Gastroesophageal sphincter (tissue), 4 donors: ENCODE measurements at regions not wholly inside any gene's neighbourhood (a gene's known extent, or its start where the extent isn't known, plus 50 kb on each side); places are given as distances from the start of the nearest gene placed in this dataset.

Experiments
- ATAC-seq: fragments of 150-250 bp; one replicate; pipeline ENCODE4 v1.9.1; 2016; ENCODE audit warnings: mild to moderate bottlenecking, moderate library complexity
- H3K27ac ChIP-seq, 4 donors: fragments of 200-600 bp; sonication (generic) in 3 of 4; 1 replicate in 3 of 4; 2 replicates in 1 of 4; pipeline ENCODE4 v1.5.1; 2016 to 2019
- H3K27me3 ChIP-seq: fragments of 200-600 bp; sonication (generic); one replicate; pipeline ENCODE4 v1.5.1; 2019
- H3K36me3 ChIP-seq, 2 donors: fragments of 200-600 bp; sonication (generic); one replicate each; pipeline ENCODE4 v1.5.1; 2019; ENCODE audit warnings: control low read depth in 1 of 2
- H3K4me1 ChIP-seq, 3 donors: fragments of 200-600 bp; sonication (generic); 1 replicate in 2 of 3; 2 replicates in 1 of 3; pipeline ENCODE4 v1.5.1; 2016 to 2019; ENCODE audit warnings: control low read depth in 2 of 3
- H3K4me3 ChIP-seq, 2 donors: fragments of 200-600 bp; sonication (generic); one replicate each; pipeline ENCODE4 v1.5.1; 2019; ENCODE audit warnings: mild to moderate bottlenecking in 1 of 2, moderate library complexity in 1 of 2
- H3K9me3 ChIP-seq, 3 donors: fragments of 200-600 bp; sonication (generic); one replicate each; pipeline ENCODE4 v1.5.1; 2017 to 2019; ENCODE audit warnings: control low read depth in 2 of 3
- EP300 ChIP-seq: sonication (generic); formaldehyde crosslinking; IDR thresholded peaks from one replicate; pipeline ENCODE4 v1.6.1; 2017; ENCODE audit warnings: antibody characterized with exemption, mild to moderate bottlenecking
- POLR2A ChIP-seq, 2 donors: fragments of 450-650 bp; IDR thresholded peaks; one replicate each; pipeline ENCODE4 v1.6.1; 2017; ENCODE audit warnings: antibody characterized with exemption in 2 of 2, mild to moderate bottlenecking in 2 of 2, moderate library complexity in 1 of 2
- POLR2AphosphoS5 ChIP-seq: sonication (generic); formaldehyde crosslinking; IDR thresholded peaks from one replicate; pipeline ENCODE4 v1.6.1; 2017; ENCODE audit warnings: antibody characterized with exemption
- WGBS, 2 donors: methylation state at CpG; one replicate each; pipeline ENCODE4 v1.1.5; 2018; ENCODE audit warnings: low coverage in 1 of 2; 5-methylcytosine and 5-hydroxymethylcytosine counted together
- TF ChIP-seq, protein P1 (sequence below), 4 experiments: fragments of 200-600 bp in 2 of 4; fragments of 450-650 bp in 2 of 4; sonication (generic) in 1 of 4; IDR thresholded peaks; one replicate each; pipeline ENCODE4 v1.5.1; 2017 to 2019; ENCODE audit warnings: antibody characterized with exemption in 4 of 4, mild to moderate bottlenecking in 2 of 4, moderate library complexity in 2 of 4

DNA sequence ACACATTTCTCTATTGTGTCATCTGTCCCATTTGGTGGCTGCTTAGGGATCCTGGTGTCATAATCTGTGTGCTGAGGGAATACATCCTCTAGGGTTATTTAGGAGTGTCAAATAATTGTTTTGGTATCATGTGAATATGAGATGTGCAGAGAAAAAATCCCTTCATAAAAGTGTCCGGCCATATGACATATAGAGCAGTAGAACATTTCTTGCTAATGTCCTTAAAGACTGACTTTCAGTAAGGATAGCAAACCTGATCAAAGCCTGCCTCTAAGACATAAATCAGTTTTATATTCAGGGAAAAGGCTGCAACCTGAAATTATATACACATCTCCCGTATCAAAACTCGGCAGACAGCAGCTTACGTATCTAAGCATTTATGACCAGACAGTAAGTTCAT, 211.6 kb downstream of the ADAM29 start:
- TF ChIP-seq EP300 (no peak), POLR2A (IDR thresholded peaks at IDR 0.05) (no peak), POLR2AphosphoS5 (no peak)
- TF ChIP-seq, protein P1, sequence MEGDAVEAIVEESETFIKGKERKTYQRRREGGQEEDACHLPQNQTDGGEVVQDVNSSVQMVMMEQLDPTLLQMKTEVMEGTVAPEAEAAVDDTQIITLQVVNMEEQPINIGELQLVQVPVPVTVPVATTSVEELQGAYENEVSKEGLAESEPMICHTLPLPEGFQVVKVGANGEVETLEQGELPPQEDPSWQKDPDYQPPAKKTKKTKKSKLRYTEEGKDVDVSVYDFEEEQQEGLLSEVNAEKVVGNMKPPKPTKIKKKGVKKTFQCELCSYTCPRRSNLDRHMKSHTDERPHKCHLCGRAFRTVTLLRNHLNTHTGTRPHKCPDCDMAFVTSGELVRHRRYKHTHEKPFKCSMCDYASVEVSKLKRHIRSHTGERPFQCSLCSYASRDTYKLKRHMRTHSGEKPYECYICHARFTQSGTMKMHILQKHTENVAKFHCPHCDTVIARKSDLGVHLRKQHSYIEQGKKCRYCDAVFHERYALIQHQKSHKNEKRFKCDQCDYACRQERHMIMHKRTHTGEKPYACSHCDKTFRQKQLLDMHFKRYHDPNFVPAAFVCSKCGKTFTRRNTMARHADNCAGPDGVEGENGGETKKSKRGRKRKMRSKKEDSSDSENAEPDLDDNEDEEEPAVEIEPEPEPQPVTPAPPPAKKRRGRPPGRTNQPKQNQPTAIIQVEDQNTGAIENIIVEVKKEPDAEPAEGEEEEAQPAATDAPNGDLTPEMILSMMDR (IDR thresholded peaks at IDR 0.05) = no peak
- Histone ChIP-seq H3K4me1 (no peaks in the 10 kb centered on the region), H3K27me3 (no peaks in the 10 kb centered on the region), H3K4me3 (no peak overlapping the region), H3K9me3 (peaks cover 0 to 3% (median 0%) of the 10 kb centered on the region in 3 donors), H3K27ac (no peak overlapping the region), H3K36me3 (no peaks in the 10 kb centered on the region)
- 59 to 100% methylated on average over 1 to 4 of the region's 4 CpGs for WGBS, 2 donors
- no peak for ATAC-seq

DNA sequence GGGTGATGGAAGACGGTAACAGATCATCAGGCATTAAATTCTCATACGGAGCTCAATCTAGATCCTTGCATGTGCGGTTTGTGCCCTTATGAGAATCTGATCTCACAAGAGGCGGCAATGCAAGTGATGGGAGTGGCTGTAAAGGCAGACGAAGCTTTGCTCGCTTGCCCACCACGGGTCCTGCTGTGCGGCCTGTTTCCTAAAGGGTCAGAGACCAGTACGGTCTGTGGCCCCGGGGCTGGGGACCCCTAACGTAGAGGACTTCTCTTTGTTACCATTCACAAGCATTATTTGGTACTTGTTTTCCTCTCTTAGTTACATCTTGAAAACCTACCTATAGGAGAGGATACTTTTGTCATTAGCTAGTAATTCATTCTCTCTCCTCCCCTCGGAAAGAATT, 221.0 kb downstream of the ADAM29 start:
- Histone ChIP-seq H3K4me3 (no peak overlapping the region), H3K9me3 (no peaks in the 10 kb centered on the region), H3K27ac (no peak overlapping the region), H3K4me1 (no peaks in the 10 kb centered on the region), H3K27me3 (no peaks in the 10 kb centered on the region), H3K36me3 (no peaks in the 10 kb centered on the region)
- 84 to 91% methylated on average over 6 to 12 of the region's 12 CpGs for WGBS, 2 donors
- TF ChIP-seq EP300 (no peak), POLR2A (IDR thresholded peaks at IDR 0.05) (no peak), POLR2AphosphoS5 (no peak)
- TF ChIP-seq, protein P1 (IDR thresholded peaks at IDR 0.05) = no peak
- no peak for ATAC-seq

DNA sequence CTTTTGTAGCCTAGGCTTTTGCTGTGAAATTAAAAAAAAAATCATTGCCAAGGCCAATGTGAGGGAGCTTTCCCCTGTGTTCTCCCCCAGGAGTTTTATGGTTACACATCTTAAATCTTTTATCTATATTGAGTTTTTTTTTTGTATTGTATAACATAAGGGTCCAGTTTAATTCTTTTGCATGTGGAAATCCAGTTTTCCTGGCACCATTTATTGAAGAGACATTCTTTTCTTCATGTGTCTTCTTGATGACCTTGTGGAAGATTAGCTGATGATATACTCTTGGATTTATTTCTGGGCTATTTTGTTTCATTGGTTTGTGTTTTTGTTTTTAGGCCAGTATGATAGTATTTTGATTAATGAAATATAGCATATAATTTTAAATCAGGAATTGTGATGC, 225.0 kb downstream of the ADAM29 start:
- ATAC-seq = no peak
- H3K4me3 ChIP-seq = no peak overlapping the region
- no peaks in the 10 kb centered on the region for H3K27me3 ChIP-seq

GRCh38 chr4:175146799-175147198, 228.6 kb downstream of the ADAM29 start:
- no peaks in the 10 kb centered on the region for H3K4me1 ChIP-seq
- no peaks in the 10 kb centered on the region for H3K36me3 ChIP-seq
- TF ChIP-seq POLR2A (IDR thresholded peaks at IDR 0.05) (no peak), EP300 (no peak), POLR2AphosphoS5 (no peak)
- TF ChIP-seq, protein P1 (IDR thresholded peaks at IDR 0.05) = no peak
- no peaks in the 10 kb centered on the region for H3K9me3 ChIP-seq
- ATAC-seq = no peak
- no peaks in the 10 kb centered on the region for H3K27me3 ChIP-seq
- 75 to 100% methylated on average over 1 of the region's 14 CpGs for WGBS, 2 donors
- H3K27ac ChIP-seq = no peak overlapping the region
- no peak overlapping the region for H3K4me3 ChIP-seq

More for the DNA sequence above, 225.0 kb downstream of the ADAM29 start:
- TF ChIP-seq EP300 (no peak), POLR2AphosphoS5 (no peak), POLR2A (IDR thresholded peaks at IDR 0.05) (no peak)
- TF ChIP-seq, protein P1 (IDR thresholded peaks at IDR 0.05) = no peak
- H3K4me1 ChIP-seq = no peaks in the 10 kb centered on the region
- H3K27ac ChIP-seq = no peak overlapping the region
- H3K9me3 ChIP-seq = no peaks in the 10 kb centered on the region
- H3K36me3 ChIP-seq = no peaks in the 10 kb centered on the region

DNA sequence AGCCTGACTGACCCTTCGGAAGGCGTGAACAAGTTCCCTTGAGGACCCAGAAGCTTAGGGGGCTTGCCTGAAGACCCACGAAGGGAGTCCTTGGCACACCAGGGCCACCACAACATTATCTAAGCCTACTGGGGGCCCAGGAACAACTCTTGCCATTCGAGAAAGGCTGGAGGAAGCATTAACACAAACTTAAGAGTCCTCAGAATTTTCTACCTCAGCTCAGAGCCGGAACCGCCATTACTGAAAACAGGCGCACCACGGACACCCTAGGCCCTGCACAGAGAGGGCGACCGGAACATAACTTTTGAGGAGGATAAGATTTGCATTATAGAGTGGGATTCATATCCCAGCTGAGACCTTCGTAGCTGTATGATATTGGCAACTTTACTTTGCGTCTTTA, 229.1 kb downstream of the ADAM29 start:
- WGBS, 2 donors = 82 to 90% methylated on average over 8 to 9 of the region's 12 CpGs

More for the DNA sequence above, 229.1 kb downstream of the ADAM29 start:
- Histone ChIP-seq H3K9me3 (no peaks in the 10 kb centered on the region), H3K36me3 (no peaks in the 10 kb centered on the region), H3K27ac (no peak overlapping the region), H3K4me1 (no peaks in the 10 kb centered on the region), H3K27me3 (no peaks in the 10 kb centered on the region), H3K4me3 (no peak overlapping the region)
- TF ChIP-seq POLR2A (IDR thresholded peaks at IDR 0.05) (no peak), POLR2AphosphoS5 (no peak), EP300 (no peak)
- TF ChIP-seq, protein P1 (IDR thresholded peaks at IDR 0.05) = no peak
- no peak for ATAC-seq
